Thyroid gland (tissue), 4 donors: ENCODE measurements at regions not wholly inside any gene's neighbourhood (a gene's known extent, or its start where the extent isn't known, plus 50 kb on each side); places are given as distances from the start of the nearest gene placed in this dataset.

Experiments used
- DNase-seq, 2 donors: peaks; one replicate each; pipeline ENCODE4 v3.0.0-alpha.2; 2019
- H3K27ac ChIP-seq, 3 donors: fragments of 200-600 bp; sonication (generic); 1 replicate in 2 of 3; 2 replicates in 1 of 3; pipeline ENCODE4 v1.5.1; 2016 to 2019; ENCODE audit warnings: mild to moderate bottlenecking in 1 of 3, moderate library complexity in 1 of 3
- H3K27me3 ChIP-seq: fragments of 200-600 bp; sonication (generic); one replicate; pipeline ENCODE4 v1.5.1; 2019
- H3K36me3 ChIP-seq, 2 donors: fragments of 200-600 bp; sonication (generic); one replicate each; pipeline ENCODE4 v1.5.1; 2016 to 2019
- H3K4me1 ChIP-seq, 2 donors: fragments of 200-600 bp; sonication (generic); one replicate each; pipeline ENCODE4 v1.5.1; 2017 to 2019
- H3K4me3 ChIP-seq, 3 donors: fragments of 200-600 bp; sonication (generic); replicated peaks in 1 of 3; 1 replicate in 2 of 3; 2 replicates in 1 of 3; pipeline ENCODE4 v1.5.1; 2016; ENCODE audit warnings: mild to moderate bottlenecking in 1 of 3
- H3K9me3 ChIP-seq: fragments of 200-600 bp; sonication (generic); one replicate; pipeline ENCODE4 v1.5.1; 2017
- POLR2A ChIP-seq, 2 donors: fragments of 450-650 bp; IDR thresholded peaks; one replicate each; pipeline ENCODE4 v1.6.1; 2017; ENCODE audit warnings: antibody characterized with exemption in 2 of 2, mild to moderate bottlenecking in 2 of 2, moderate library complexity in 1 of 2
- WGBS, 2 donors: methylation state at CpG; one replicate each; pipeline ENCODE4 v1.1.5; 2017; 5-methylcytosine and 5-hydroxymethylcytosine counted together
- intact Hi-C: fragments of 100-400 bp; cut with DNase I; formaldehyde crosslinking; loops from one replicate; pipeline ENCODE4 v1.15.1; 2023
- TF ChIP-seq, protein P1 (sequence below), 6 experiments: fragments of 200-600 bp in 3 of 6; fragments of 450-650 bp in 3 of 6; sonication (generic) in 3 of 6; IDR thresholded peaks; one replicate each; pipeline ENCODE4 v1.5.1; 2016 to 2019; ENCODE audit warnings: antibody characterized with exemption in 6 of 6, mild to moderate bottlenecking in 2 of 6, inconsistent platforms in 1 of 6, moderate library complexity in 1 of 6

- TF ChIP-seq, protein P1, sequence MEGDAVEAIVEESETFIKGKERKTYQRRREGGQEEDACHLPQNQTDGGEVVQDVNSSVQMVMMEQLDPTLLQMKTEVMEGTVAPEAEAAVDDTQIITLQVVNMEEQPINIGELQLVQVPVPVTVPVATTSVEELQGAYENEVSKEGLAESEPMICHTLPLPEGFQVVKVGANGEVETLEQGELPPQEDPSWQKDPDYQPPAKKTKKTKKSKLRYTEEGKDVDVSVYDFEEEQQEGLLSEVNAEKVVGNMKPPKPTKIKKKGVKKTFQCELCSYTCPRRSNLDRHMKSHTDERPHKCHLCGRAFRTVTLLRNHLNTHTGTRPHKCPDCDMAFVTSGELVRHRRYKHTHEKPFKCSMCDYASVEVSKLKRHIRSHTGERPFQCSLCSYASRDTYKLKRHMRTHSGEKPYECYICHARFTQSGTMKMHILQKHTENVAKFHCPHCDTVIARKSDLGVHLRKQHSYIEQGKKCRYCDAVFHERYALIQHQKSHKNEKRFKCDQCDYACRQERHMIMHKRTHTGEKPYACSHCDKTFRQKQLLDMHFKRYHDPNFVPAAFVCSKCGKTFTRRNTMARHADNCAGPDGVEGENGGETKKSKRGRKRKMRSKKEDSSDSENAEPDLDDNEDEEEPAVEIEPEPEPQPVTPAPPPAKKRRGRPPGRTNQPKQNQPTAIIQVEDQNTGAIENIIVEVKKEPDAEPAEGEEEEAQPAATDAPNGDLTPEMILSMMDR (IDR thresholded peaks at IDR 0.05): no peak
- peak; percentile 75 to 89 for TF ChIP-seq POLR2A (IDR thresholded peaks at IDR 0.05)
- Histone ChIP-seq H3K36me3 (no peaks in the 10 kb centered on the region), H3K27ac (peak overlapping the region; percentile 80 to 97 (median 87)), H3K4me3 (peak overlapping the region; percentile 43 to 54 (median 48)), H3K9me3 (no peaks in the 10 kb centered on the region), H3K4me1 (peaks cover 4 to 5% of the 10 kb centered on the region in 2 donors), H3K27me3 (no peaks in the 10 kb centered on the region)
- WGBS, 2 donors: 1% methylated on average over 31 to 40 of the region's 42 CpGs
- intact Hi-C loops: loop anchor here (10.0 kb wide), 1 partner anchor 144 kb away; a partner anchor contains a TSS
- peak; percentile 68 to 73 for DNase-seq
Measured at GRCh38 chr6:26199057-26199772, 112.0 kb downstream of the HFE start.

- no peaks in the 10 kb centered on the region for H3K27me3 ChIP-seq
- 10% methylated on average over 12 to 20 of the region's 20 CpGs for WGBS, 2 donors
- intact Hi-C loops: loop anchor here (10.0 kb wide), 1 partner anchor 145 kb away; a partner anchor contains a TSS
- peak overlapping the region; percentile 80 to 97 (median 87) for H3K27ac ChIP-seq
- peak overlapping the region in 1 of 3 donors; percentile 23 for H3K4me3 ChIP-seq
- TF ChIP-seq POLR2A (IDR thresholded peaks at IDR 0.05): no peak
- TF ChIP-seq, protein P1 (IDR thresholded peaks at IDR 0.05): no peak
- H3K4me1 ChIP-seq: peaks cover 4 to 5% of the 10 kb centered on the region in 2 donors
- no peak for DNase-seq
- H3K9me3 ChIP-seq: no peaks in the 10 kb centered on the region
- H3K36me3 ChIP-seq: no peaks in the 10 kb centered on the region
Measured at GRCh38 chr6:26199773-26200764, 112.8 kb downstream of the HFE start.

DNA sequence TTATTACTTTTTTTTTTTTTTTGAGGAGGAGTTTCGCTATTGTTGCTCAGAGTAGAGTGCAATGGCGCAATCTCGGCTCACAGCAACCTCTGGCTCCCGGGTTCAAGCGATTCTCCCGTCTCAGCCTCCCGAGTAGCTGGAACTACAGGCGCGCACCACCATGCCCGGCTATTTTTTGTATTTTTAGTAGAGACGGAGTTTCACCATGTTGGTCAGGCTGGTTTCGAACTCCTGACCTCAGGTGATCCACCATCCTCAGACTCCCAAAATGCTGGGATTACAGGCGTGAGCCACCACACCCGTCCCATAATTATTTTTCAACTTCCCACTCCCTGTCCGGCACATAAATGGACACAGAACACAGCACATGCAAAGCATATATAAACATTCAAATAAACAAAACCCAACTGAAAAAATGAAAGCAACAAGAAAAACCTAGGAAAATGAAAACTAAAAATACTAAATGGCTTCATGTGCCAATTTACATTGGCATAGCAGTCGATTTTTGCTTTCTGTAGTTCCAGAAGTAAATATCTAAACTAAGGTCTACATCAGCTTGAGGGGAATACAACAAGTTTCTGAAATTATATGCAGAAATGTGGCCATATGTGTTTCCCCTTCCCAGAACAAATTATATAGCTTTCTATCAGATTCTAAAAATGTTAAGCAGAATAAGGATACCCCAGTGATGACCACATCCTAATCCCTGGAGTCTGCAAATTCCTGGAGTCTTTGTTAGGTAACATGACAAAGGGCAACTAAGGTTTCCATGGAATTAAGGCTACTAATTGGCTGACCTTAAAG is 113.9 kb downstream of the HFE start:
- DNase-seq: no peak
- Histone ChIP-seq H3K4me3 (no peak overlapping the region), H3K27ac (no peak overlapping the region), H3K4me1 (peaks cover 2 to 4% of the 10 kb centered on the region in 2 donors), H3K36me3 (no peaks in the 10 kb centered on the region), H3K27me3 (no peaks in the 10 kb centered on the region), H3K9me3 (no peaks in the 10 kb centered on the region)
- no peak for TF ChIP-seq POLR2A (IDR thresholded peaks at IDR 0.05)
- TF ChIP-seq, protein P1 (IDR thresholded peaks at IDR 0.05): no peak
- intact Hi-C loops: no loop called here
- WGBS, 2 donors: 95% methylated on average over 16 of the region's 16 CpGs

DNA sequence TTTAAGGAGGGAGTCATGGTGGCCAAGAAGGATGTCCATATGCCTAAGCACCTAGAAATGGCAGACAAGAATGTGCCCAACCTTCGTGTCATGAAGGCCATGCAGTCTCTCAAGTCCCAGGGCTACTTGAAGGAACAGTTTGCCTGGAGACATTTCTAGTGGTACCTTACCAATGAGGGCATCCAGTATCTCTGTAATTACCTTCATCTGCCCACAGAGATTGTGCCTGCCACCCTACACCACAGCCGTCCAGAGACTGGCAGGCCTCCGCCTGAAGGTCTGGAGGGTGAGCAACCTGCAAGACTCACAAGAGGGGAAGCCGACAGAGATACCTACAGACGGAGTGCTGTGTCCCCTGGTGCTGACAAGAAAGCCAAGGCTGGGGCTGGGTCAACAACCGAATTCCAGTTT is 115.0 kb downstream of the HFE start:
- intact Hi-C loops: no loop called here
- Histone ChIP-seq H3K27ac (no peak overlapping the region), H3K4me1 (peaks cover 0 to 8% of the 10 kb centered on the region in 2 donors), H3K9me3 (no peaks in the 10 kb centered on the region), H3K4me3 (no peak overlapping the region), H3K27me3 (no peaks in the 10 kb centered on the region), H3K36me3 (no peaks in the 10 kb centered on the region)
- no peak for DNase-seq
- 85 to 86% methylated on average over 6 of the region's 6 CpGs for WGBS, 2 donors
- TF ChIP-seq, protein P1 (IDR thresholded peaks at IDR 0.05): no peak
- no peak for TF ChIP-seq POLR2A (IDR thresholded peaks at IDR 0.05)
